ENCODE measurements at regions not wholly inside any gene's neighbourhood (a gene's known extent, or its start where the extent isn't known, plus 50 kb on each side); places are given as distances from the start of the nearest gene placed in this dataset.

DNA sequence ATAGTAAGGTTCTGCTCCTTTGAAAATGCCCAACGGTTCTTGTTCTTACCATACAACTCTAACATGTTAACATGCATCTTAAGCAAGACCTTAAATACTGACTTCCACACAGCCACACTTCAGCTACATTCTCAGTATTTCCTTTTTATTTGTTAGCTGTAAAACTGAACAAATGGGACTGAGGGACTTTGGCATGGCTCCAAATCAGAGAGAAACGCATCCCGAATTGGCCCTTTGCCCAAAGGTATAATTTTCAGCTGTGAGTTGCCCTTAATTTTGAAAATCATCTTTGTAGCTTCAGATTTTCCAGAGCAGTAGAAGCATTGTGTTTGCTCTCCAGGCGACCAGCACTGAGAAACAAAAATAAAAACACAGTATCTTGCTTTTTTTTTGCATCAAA is 56.4 kb downstream of the NEUROD6 start:
- TF ChIP-seq, protein P1, sequence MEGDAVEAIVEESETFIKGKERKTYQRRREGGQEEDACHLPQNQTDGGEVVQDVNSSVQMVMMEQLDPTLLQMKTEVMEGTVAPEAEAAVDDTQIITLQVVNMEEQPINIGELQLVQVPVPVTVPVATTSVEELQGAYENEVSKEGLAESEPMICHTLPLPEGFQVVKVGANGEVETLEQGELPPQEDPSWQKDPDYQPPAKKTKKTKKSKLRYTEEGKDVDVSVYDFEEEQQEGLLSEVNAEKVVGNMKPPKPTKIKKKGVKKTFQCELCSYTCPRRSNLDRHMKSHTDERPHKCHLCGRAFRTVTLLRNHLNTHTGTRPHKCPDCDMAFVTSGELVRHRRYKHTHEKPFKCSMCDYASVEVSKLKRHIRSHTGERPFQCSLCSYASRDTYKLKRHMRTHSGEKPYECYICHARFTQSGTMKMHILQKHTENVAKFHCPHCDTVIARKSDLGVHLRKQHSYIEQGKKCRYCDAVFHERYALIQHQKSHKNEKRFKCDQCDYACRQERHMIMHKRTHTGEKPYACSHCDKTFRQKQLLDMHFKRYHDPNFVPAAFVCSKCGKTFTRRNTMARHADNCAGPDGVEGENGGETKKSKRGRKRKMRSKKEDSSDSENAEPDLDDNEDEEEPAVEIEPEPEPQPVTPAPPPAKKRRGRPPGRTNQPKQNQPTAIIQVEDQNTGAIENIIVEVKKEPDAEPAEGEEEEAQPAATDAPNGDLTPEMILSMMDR (conservative IDR thresholded peaks at IDR 0.05): no peak
- TF ChIP-seq ZFX (IDR thresholded peaks at IDR 0.05): no peak

Data from C4-2B (cell line).